A549 (cell line): ENCODE measurements at regions not wholly inside any gene's neighbourhood (a gene's known extent, or its start where the extent isn't known, plus 50 kb on each side); places are given as distances from the start of the nearest gene placed in this dataset.

Source experiments
- CHD4 ChIP-seq: fragments of 200-600 bp; sonication (generic); IDR thresholded peaks from 2 replicates; pipeline ENCODE4 v1.6.1; 2016; ENCODE audit warnings: antibody characterized with exemption, mild to moderate bottlenecking, borderline replicate concordance
- CTCF ChIP-seq: fragments of >200 bp; sonication (Bioruptor Twin); formaldehyde crosslinking; IDR thresholded peaks from 3 replicates; pipeline ENCODE4 v1.5.1; 2016
- EP300 ChIP-seq, 2 experiments: fragments of >200 bp; sonication (Bioruptor Twin); formaldehyde crosslinking; IDR thresholded peaks; 2 replicates in 1 of 2; 3 replicates in 1 of 2; pipeline ENCODE4 v1.6.1; 2016 to 2017
- JUNB ChIP-seq: fragments of >200 bp; sonication (Bioruptor Twin); formaldehyde crosslinking; IDR thresholded peaks from 2 replicates; pipeline ENCODE4 v1.6.1; 2016
- POLR2A ChIP-seq: IDR thresholded peaks from 2 replicates; pipeline ENCODE4 v1.6.1; 2012; ENCODE audit warnings: mild to moderate bottlenecking, low read length
- ZFP36 ChIP-seq: fragments of 450-650 bp; IDR thresholded peaks from 2 replicates; pipeline ENCODE4 v1.6.1; 2014; ENCODE audit warnings: borderline replicate concordance; ENCODE audit not compliant: partially characterized antibody
- TF ChIP-seq, protein P1 (sequence below): IDR thresholded peaks from 2 replicates; pipeline ENCODE4 v1.6.1; 2012

DNA sequence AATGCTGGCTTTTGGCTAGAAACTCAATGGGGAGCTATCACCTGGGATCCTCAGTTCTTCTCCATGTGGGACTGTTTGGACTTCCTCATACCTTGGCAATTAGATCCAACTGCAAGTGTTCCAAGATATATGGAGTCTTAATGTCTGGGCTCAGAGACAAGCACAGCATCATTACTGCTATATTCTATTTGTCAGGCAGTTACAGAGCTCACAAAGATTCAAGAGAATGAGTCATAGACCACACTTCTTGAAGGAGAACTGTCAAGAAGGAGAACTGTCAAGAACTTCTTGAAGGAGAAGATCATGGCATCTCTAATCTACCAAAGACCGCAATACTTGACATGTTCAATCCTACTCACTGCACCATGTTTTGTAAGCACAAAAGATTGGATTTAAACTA, 106.8 kb upstream of the NREP start:
- TF ChIP-seq CHD4 = no peak
- no peak for TF ChIP-seq CTCF
- TF ChIP-seq POLR2A = no peak
- TF ChIP-seq ZFP36 = no peak
- TF ChIP-seq EP300 (IDR thresholded peaks at IDR 0.05) = no peak
- TF ChIP-seq JUNB = no peak
- TF ChIP-seq, protein P1, sequence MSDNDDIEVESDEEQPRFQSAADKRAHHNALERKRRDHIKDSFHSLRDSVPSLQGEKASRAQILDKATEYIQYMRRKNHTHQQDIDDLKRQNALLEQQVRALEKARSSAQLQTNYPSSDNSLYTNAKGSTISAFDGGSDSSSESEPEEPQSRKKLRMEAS = no peak
